Mesendoderm (in vitro differentiated cells): ENCODE measurements at regions not wholly inside any gene's neighbourhood (a gene's known extent, or its start where the extent isn't known, plus 50 kb on each side); places are given as distances from the start of the nearest gene placed in this dataset.
A peak's percentile ranks its signal among the peaks of the same experiment; 100 is the strongest.

Experiments used
- DNase-seq: peaks from one replicate; pipeline ENCODE4 v3.0.0; 2013
- H2AK5ac ChIP-seq: 2 replicates; pipeline ENCODE4 v1.6.1; 2013; ENCODE audit warnings: low read length, inconsistent platforms
- H2BK120ac ChIP-seq: 2 replicates; pipeline ENCODE4 v1.6.1; 2013; ENCODE audit warnings: low read depth, mild to moderate bottlenecking, low read length, moderate library complexity, mixed read lengths
- H2BK15ac ChIP-seq: replicated peaks from 2 replicates; pipeline ENCODE4 v1.6.1; 2013; ENCODE audit warnings: low read depth, mild to moderate bottlenecking, moderate library complexity
- H2BK5ac ChIP-seq: 2 replicates; pipeline ENCODE4 v1.6.1; 2013; ENCODE audit warnings: low read length, inconsistent platforms
- H3K18ac ChIP-seq: 2 replicates; pipeline ENCODE4 v1.6.1; 2013; ENCODE audit warnings: mild to moderate bottlenecking, low read length, mixed read lengths
- H3K23ac ChIP-seq: one replicate; pipeline ENCODE4 v1.6.1; 2013; ENCODE audit warnings: low read length
- H3K27ac ChIP-seq: 2 replicates; pipeline ENCODE4 v1.5.1; 2013; ENCODE audit warnings: low read depth, mild to moderate bottlenecking, inconsistent platforms, low read length, moderate library complexity
- H3K27me3 ChIP-seq: 2 replicates; pipeline ENCODE4 v1.6.1; 2013; ENCODE audit warnings: low read length, control low read depth, mild to moderate bottlenecking, inconsistent platforms; ENCODE audit not compliant: insufficient read depth, poor library complexity
- H3K36me3 ChIP-seq: 2 replicates; pipeline ENCODE4 v1.6.1; 2013; ENCODE audit warnings: low read length, inconsistent platforms; ENCODE audit not compliant: control insufficient read depth, insufficient read depth
- H3K4ac ChIP-seq: one replicate; pipeline ENCODE4 v1.6.1; 2013; ENCODE audit warnings: low read depth, mild to moderate bottlenecking, low read length, moderate library complexity
- H3K4me1 ChIP-seq: 2 replicates; pipeline ENCODE4 v1.6.1; 2013; ENCODE audit warnings: low read depth, low read length, inconsistent platforms; ENCODE audit not compliant: control insufficient read depth
- H3K4me2 ChIP-seq: 2 replicates; pipeline ENCODE4 v1.6.1; 2013; ENCODE audit warnings: low read length
- H3K4me3 ChIP-seq: 2 replicates; pipeline ENCODE4 v1.5.1; 2013; ENCODE audit warnings: mild to moderate bottlenecking, low read length
- H3K56ac ChIP-seq: one replicate; pipeline ENCODE4 v1.6.1; 2013; ENCODE audit warnings: low read length
- H3K79me1 ChIP-seq: 2 replicates; pipeline ENCODE4 v1.6.1; 2013; ENCODE audit warnings: low read length, inconsistent platforms
- H3K79me2 ChIP-seq: 2 replicates; pipeline ENCODE4 v1.6.1; 2013; ENCODE audit warnings: mild to moderate bottlenecking, low read length; ENCODE audit not compliant: control insufficient read depth, insufficient read depth
- H3K9ac ChIP-seq: 2 replicates; pipeline ENCODE4 v1.6.1; 2013; ENCODE audit warnings: low read length, inconsistent platforms
- H4K5ac ChIP-seq: one replicate; pipeline ENCODE4 v1.6.1; 2013; ENCODE audit warnings: low read length
- H4K8ac ChIP-seq: one replicate; pipeline ENCODE4 v1.6.1; 2013; ENCODE audit warnings: low read depth, mild to moderate bottlenecking, control low read depth, low read length, moderate library complexity
- WGBS: extraction: QIAGEN DNeasy Blood & Tissue Kit; methylation state at CpG from one replicate; pipeline ENCODE4 v1.1.7; 2013; ENCODE audit warnings: low lambda C conversion rate, missing lambda C conversion rate; ENCODE audit not compliant: insufficient coverage; ENCODE audit errors: extremely low coverage; 5-methylcytosine and 5-hydroxymethylcytosine counted together

DNA sequence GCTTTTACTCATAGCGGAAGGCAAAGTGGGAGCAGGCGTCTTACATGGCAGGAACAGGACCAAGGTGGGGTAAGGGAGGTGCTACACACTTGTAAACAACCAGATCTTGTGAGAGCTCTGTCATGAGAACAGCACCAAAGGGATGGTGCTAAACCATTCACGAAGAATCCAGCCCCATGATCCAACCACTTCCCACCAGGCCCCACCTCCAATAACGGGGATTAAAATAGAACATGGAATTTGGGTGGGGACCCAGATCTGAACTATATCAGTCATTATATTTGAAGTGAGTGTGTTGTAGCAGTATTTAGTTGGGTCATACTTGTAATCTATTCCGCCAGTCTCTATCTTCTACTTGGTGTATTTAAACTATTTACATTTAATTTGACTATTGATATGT, 190.9 kb downstream of the RPLP1 start:
- Histone ChIP-seq H4K8ac (no peak overlapping the region), H3K56ac (no peak overlapping the region), H3K23ac (no peak overlapping the region), H3K79me2 (no peaks in the 10 kb centered on the region), H3K27me3 (no peaks in the 10 kb centered on the region), H3K4ac (no peak overlapping the region), H4K5ac (no peak overlapping the region), H3K27ac (no peak overlapping the region), H3K36me3 (no peaks in the 10 kb centered on the region), H2BK5ac (no peak overlapping the region), H3K9ac (no peak overlapping the region), H2AK5ac (no peak overlapping the region), H3K18ac (no peak overlapping the region), H3K79me1 (no peaks in the 10 kb centered on the region), H2BK15ac (no peak overlapping the region), H3K4me2 (no peak overlapping the region), H2BK120ac (no peak overlapping the region), H3K4me3 (no peak overlapping the region), H3K4me1 (peaks cover 2% of the 10 kb centered on the region)
- DNase-seq, result no peak
- no CpG with 5 or more reads among the region's 5 CpGs for WGBS

DNA sequence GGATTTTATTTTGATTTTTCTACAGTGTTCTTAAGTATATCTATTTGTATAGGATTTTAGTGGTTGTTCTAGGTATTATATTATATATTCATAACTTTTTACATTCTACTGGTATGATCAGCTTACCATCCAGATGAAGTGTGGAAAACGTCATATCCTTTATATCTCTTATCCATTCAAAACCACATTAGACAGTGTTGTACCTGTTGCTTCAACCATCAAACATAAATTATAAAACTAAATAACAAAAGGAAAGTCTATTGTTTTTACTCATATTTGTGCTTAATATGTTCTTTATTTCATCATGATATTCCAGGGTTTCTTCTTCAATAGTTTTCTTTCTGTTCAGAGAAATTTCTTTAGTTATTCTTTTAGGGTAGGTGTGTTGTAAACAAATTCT, 191.4 kb downstream of the RPLP1 start:
- H2BK120ac ChIP-seq, result no peak overlapping the region
- no peak overlapping the region for H2BK5ac ChIP-seq
- H3K56ac ChIP-seq, result no peak overlapping the region
- H3K18ac ChIP-seq, result no peak overlapping the region
- H4K5ac ChIP-seq, result no peak overlapping the region
- no peak overlapping the region for H3K23ac ChIP-seq
- H3K79me1 ChIP-seq, result no peaks in the 10 kb centered on the region
- DNase-seq, result no peak
- no peak overlapping the region for H3K4me3 ChIP-seq
- no peak overlapping the region for H3K4me2 ChIP-seq
- H2BK15ac ChIP-seq, result no peak overlapping the region
- H3K27me3 ChIP-seq, result no peaks in the 10 kb centered on the region
- H3K4ac ChIP-seq, result no peak overlapping the region
- H3K79me2 ChIP-seq, result no peaks in the 10 kb centered on the region
- no peak overlapping the region for H3K9ac ChIP-seq
- H4K8ac ChIP-seq, result no peak overlapping the region
- no peaks in the 10 kb centered on the region for H3K36me3 ChIP-seq
- WGBS, result no CpG with 5 or more reads among the region's 1 CpG
- no peak overlapping the region for H3K27ac ChIP-seq
- H2AK5ac ChIP-seq, result no peak overlapping the region
- H3K4me1 ChIP-seq, result peaks cover 2% of the 10 kb centered on the region

DNA sequence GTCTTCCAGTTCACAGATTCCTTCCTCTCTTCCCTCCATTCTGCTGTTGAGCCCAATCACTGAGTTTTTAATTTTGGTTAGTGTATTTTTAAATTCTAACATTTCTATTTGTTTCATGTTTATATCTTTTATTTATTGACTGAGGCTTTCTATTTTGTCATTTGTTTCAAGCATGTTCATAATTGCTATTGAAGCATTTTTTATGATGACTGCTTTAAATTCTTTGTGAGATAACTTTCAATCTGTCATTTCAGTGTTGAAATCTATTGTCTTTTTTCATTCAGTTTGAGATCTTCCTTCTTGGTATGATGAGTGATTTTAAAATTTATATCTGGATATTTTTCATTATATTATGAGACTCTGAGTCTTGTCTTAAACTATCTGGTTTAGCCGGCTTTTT, 192.3 kb downstream of the RPLP1 start:
- Histone ChIP-seq H3K4me3 (no peak overlapping the region), H3K79me2 (no peaks in the 10 kb centered on the region), H2BK120ac (no peak overlapping the region), H3K27ac (no peak overlapping the region), H3K23ac (no peak overlapping the region), H2BK5ac (no peak overlapping the region), H3K4ac (no peak overlapping the region), H3K56ac (no peak overlapping the region), H3K4me1 (peaks cover 5% of the 10 kb centered on the region), H4K5ac (no peak overlapping the region), H3K79me1 (no peaks in the 10 kb centered on the region), H3K18ac (no peak overlapping the region), H3K36me3 (no peaks in the 10 kb centered on the region), H2BK15ac (no peak overlapping the region), H3K9ac (no peak overlapping the region), H3K4me2 (no peak overlapping the region), H4K8ac (no peak overlapping the region), H2AK5ac (no peak overlapping the region), H3K27me3 (no peaks in the 10 kb centered on the region)
- no peak for DNase-seq
- WGBS, result no CpG with 5 or more reads among the region's 1 CpG

DNA sequence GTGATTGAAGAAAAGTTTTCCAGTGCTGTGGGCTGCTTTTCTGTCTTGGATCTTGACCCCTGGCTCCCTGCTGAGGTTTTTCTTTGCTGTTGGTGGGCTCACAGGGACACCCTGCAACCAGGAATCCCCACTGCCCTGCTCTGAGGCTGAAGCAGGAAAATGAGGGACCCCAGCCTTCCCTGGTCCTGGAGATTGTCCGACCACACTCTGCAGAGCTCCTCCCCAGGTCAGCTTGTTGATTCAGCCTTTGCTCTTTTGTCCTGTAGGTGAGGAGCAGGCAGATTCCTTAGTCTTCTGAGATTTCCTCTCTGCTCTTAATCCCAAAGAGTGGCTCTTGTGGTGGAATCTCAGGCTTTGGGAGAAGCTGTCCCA, 194.5 kb downstream of the RPLP1 start:
- Histone ChIP-seq H3K79me2 (no peaks in the 10 kb centered on the region), H3K4ac (no peak overlapping the region), H4K8ac (no peak overlapping the region), H3K18ac (no peak overlapping the region), H3K4me3 (no peak overlapping the region), H2BK5ac (no peak overlapping the region), H3K36me3 (no peaks in the 10 kb centered on the region), H2BK120ac (no peak overlapping the region), H3K56ac (no peak overlapping the region), H3K79me1 (no peaks in the 10 kb centered on the region), H3K23ac (no peak overlapping the region), H3K27ac (no peak overlapping the region), H4K5ac (no peak overlapping the region), H3K4me2 (no peak overlapping the region), H2AK5ac (no peak overlapping the region), H3K9ac (no peak overlapping the region), H3K4me1 (peaks cover 5% of the 10 kb centered on the region), H2BK15ac (no peak overlapping the region), H3K27me3 (no peaks in the 10 kb centered on the region)
- no CpG with 5 or more reads among the region's 1 CpG for WGBS
- DNase-seq, result peak; percentile 30

DNA sequence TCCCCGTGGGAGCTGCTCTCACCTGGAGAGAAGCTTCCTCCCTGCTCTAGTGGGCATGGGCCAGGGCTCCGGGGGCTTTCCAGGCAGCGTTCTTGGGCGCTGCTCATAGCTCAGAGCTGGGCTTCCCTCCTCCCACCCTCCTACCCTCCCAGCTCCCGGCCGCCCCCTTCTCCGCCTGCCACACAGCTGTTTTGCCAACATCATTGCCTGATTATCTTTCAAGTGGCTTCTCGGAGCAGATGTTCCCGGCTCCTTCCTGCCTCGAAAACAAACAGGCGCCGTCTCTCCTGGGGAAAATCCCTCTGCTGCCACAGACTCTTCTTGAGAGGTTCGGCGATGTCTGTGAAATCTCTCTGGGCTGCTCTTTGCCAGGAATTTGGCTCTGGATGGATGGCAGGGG, 195.6 kb downstream of the RPLP1 start:
- no peak overlapping the region for H2BK5ac ChIP-seq
- H3K23ac ChIP-seq, result no peak overlapping the region
- H4K5ac ChIP-seq, result no peak overlapping the region
- H3K79me2 ChIP-seq, result no peaks in the 10 kb centered on the region
- H3K27me3 ChIP-seq, result no peaks in the 10 kb centered on the region
- no peak overlapping the region for H2BK15ac ChIP-seq
- H3K4me3 ChIP-seq, result no peak overlapping the region
- peaks cover 5% of the 10 kb centered on the region for H3K4me1 ChIP-seq
- no peak overlapping the region for H3K56ac ChIP-seq
- WGBS, result no CpG with 5 or more reads among the region's 14 CpGs
- H3K4me2 ChIP-seq, result no peak overlapping the region
- no peak overlapping the region for H2BK120ac ChIP-seq
- no peak overlapping the region for H2AK5ac ChIP-seq
- H3K36me3 ChIP-seq, result no peaks in the 10 kb centered on the region
- DNase-seq, result peak; percentile 21
- no peak overlapping the region for H3K4ac ChIP-seq
- no peak overlapping the region for H3K9ac ChIP-seq
- H3K79me1 ChIP-seq, result no peaks in the 10 kb centered on the region
- H3K27ac ChIP-seq, result no peak overlapping the region
- no peak overlapping the region for H4K8ac ChIP-seq
- peak overlapping the region; percentile 6 for H3K18ac ChIP-seq
